ENCODE measurements at regions not wholly inside any gene's neighbourhood (a gene's known extent, or its start where the extent isn't known, plus 50 kb on each side); places are given as distances from the start of the nearest gene placed in this dataset.

- no peaks in the 10 kb centered on the region for H3K9me3 Mint-ChIP-seq
- no peak for DNase-seq
- peaks cover 4% of the 10 kb centered on the region for H3K4me1 Mint-ChIP-seq
- no peaks in the 10 kb centered on the region for H3K36me3 Mint-ChIP-seq (ENCODE audit: low read depth)
- H3K27ac Mint-ChIP-seq, result no peak overlapping the region
- H3K4me3 Mint-ChIP-seq, result no peak overlapping the region
- H3K27me3 Mint-ChIP-seq, result peaks cover 3% of the 10 kb centered on the region
- intact Hi-C loops (cut with micrococcal nuclease), result no loop called here
Measured at GRCh38 chr10:129165076-129165720, 301.8 kb upstream of the MGMT start.

- Mint-ChIP-seq H3K4me1 (peaks cover 4% of the 10 kb centered on the region), H3K36me3 (ENCODE audit: low read depth) (no peaks in the 10 kb centered on the region), H3K27ac (no peak overlapping the region), H3K4me3 (no peak overlapping the region), H3K9me3 (no peaks in the 10 kb centered on the region), H3K27me3 (peaks cover 3% of the 10 kb centered on the region)
- no peak for DNase-seq
- intact Hi-C loops (cut with micrococcal nuclease), result no loop called here
Measured at GRCh38 chr10:129165770-129166169, 301.3 kb upstream of the MGMT start.

- Mint-ChIP-seq H3K4me3 (no peak overlapping the region), H3K36me3 (ENCODE audit: low read depth) (no peaks in the 10 kb centered on the region), H3K4me1 (no peaks in the 10 kb centered on the region), H3K9me3 (no peaks in the 10 kb centered on the region), H3K27ac (no peak overlapping the region), H3K27me3 (peaks cover 3% of the 10 kb centered on the region)
- intact Hi-C loops (cut with micrococcal nuclease), result no loop called here
- no peak for DNase-seq
Measured at GRCh38 chr10:129168660-129169059, 298.4 kb upstream of the MGMT start.

- Mint-ChIP-seq H3K4me3 (no peak overlapping the region), H3K27me3 (peaks cover 3% of the 10 kb centered on the region), H3K36me3 (ENCODE audit: low read depth) (no peaks in the 10 kb centered on the region), H3K9me3 (no peaks in the 10 kb centered on the region), H3K27ac (no peak overlapping the region), H3K4me1 (no peaks in the 10 kb centered on the region)
- DNase-seq, result no peak
- intact Hi-C loops (cut with micrococcal nuclease), result no loop called here
Measured at GRCh38 chr10:129169115-129169514, 297.9 kb upstream of the MGMT start.

- no peaks in the 10 kb centered on the region for H3K4me1 Mint-ChIP-seq
- no peak overlapping the region for H3K4me3 Mint-ChIP-seq
- DNase-seq, result no peak
- no peaks in the 10 kb centered on the region for H3K36me3 Mint-ChIP-seq (ENCODE audit: low read depth)
- no peaks in the 10 kb centered on the region for H3K9me3 Mint-ChIP-seq
- H3K27ac Mint-ChIP-seq, result no peak overlapping the region
- H3K27me3 Mint-ChIP-seq, result peaks cover 5% of the 10 kb centered on the region
- intact Hi-C loops (cut with micrococcal nuclease), result no loop called here
Measured at GRCh38 chr10:129170812-129171211, 296.2 kb upstream of the MGMT start.

- H3K9me3 Mint-ChIP-seq, result no peaks in the 10 kb centered on the region
- intact Hi-C loops (cut with micrococcal nuclease), result no loop called here
- H3K4me3 Mint-ChIP-seq, result no peak overlapping the region
- DNase-seq, result no peak
- no peaks in the 10 kb centered on the region for H3K4me1 Mint-ChIP-seq
- H3K36me3 Mint-ChIP-seq (ENCODE audit: low read depth), result no peaks in the 10 kb centered on the region
- H3K27me3 Mint-ChIP-seq, result peaks cover 5% of the 10 kb centered on the region
- no peak overlapping the region for H3K27ac Mint-ChIP-seq
Measured at GRCh38 chr10:129171812-129172211, 295.2 kb upstream of the MGMT start.

GRCh38 chr10:129174232-129175014 is 292.6 kb upstream of the MGMT start:
- H3K9me3 Mint-ChIP-seq, result no peaks in the 10 kb centered on the region
- H3K27ac Mint-ChIP-seq, result no peak overlapping the region
- no peaks in the 10 kb centered on the region for H3K4me1 Mint-ChIP-seq
- no peaks in the 10 kb centered on the region for H3K36me3 Mint-ChIP-seq (ENCODE audit: low read depth)
- intact Hi-C loops (cut with micrococcal nuclease), result no loop called here
- no peak for DNase-seq
- H3K27me3 Mint-ChIP-seq, result peaks cover 2% of the 10 kb centered on the region
- H3K4me3 Mint-ChIP-seq, result no peak overlapping the region

- Mint-ChIP-seq H3K27ac (no peak overlapping the region), H3K9me3 (no peaks in the 10 kb centered on the region), H3K27me3 (peaks cover 2% of the 10 kb centered on the region), H3K36me3 (ENCODE audit: low read depth) (no peaks in the 10 kb centered on the region), H3K4me3 (no peak overlapping the region), H3K4me1 (no peaks in the 10 kb centered on the region)
- no peak for DNase-seq
- intact Hi-C loops (cut with micrococcal nuclease), result no loop called here
Measured at GRCh38 chr10:129179245-129179971, 287.6 kb upstream of the MGMT start.

- Mint-ChIP-seq H3K27me3 (no peaks in the 10 kb centered on the region), H3K4me3 (no peak overlapping the region), H3K27ac (no peak overlapping the region), H3K9me3 (no peaks in the 10 kb centered on the region), H3K36me3 (ENCODE audit: low read depth) (no peaks in the 10 kb centered on the region), H3K4me1 (no peaks in the 10 kb centered on the region)
- no peak for DNase-seq
- intact Hi-C loops (cut with micrococcal nuclease), result no loop called here
Measured at GRCh38 chr10:129179972-129180678, 286.9 kb upstream of the MGMT start.

- peaks cover 2% of the 10 kb centered on the region for H3K27me3 Mint-ChIP-seq
- no peak overlapping the region for H3K27ac Mint-ChIP-seq
- DNase-seq, result no peak
- intact Hi-C loops (cut with micrococcal nuclease), result no loop called here
- H3K4me1 Mint-ChIP-seq, result no peaks in the 10 kb centered on the region
- no peak overlapping the region for H3K4me3 Mint-ChIP-seq
- no peaks in the 10 kb centered on the region for H3K36me3 Mint-ChIP-seq (ENCODE audit: low read depth)
- no peaks in the 10 kb centered on the region for H3K9me3 Mint-ChIP-seq
Measured at GRCh38 chr10:129184196-129184595, 282.8 kb upstream of the MGMT start.

- Mint-ChIP-seq H3K36me3 (ENCODE audit: low read depth) (no peaks in the 10 kb centered on the region), H3K4me3 (no peak overlapping the region), H3K27ac (no peak overlapping the region), H3K27me3 (peaks cover 5% of the 10 kb centered on the region), H3K4me1 (no peaks in the 10 kb centered on the region), H3K9me3 (no peaks in the 10 kb centered on the region)
- intact Hi-C loops (cut with micrococcal nuclease), result no loop called here
- no peak for DNase-seq
Measured at GRCh38 chr10:129187331-129187730, 279.7 kb upstream of the MGMT start.

GRCh38 chr10:129191797-129192196 is 275.2 kb upstream of the MGMT start:
- intact Hi-C loops (cut with micrococcal nuclease), result no loop called here
- no peak for DNase-seq
- no peak overlapping the region for H3K4me3 Mint-ChIP-seq
- no peak overlapping the region for H3K27ac Mint-ChIP-seq
- H3K27me3 Mint-ChIP-seq, result peaks cover 7% of the 10 kb centered on the region
- H3K36me3 Mint-ChIP-seq (ENCODE audit: low read depth), result no peaks in the 10 kb centered on the region
- H3K4me1 Mint-ChIP-seq, result peaks cover 2% of the 10 kb centered on the region
- peaks cover 4% of the 10 kb centered on the region for H3K9me3 Mint-ChIP-seq

GRCh38 chr10:129192344-129193128 is 274.5 kb upstream of the MGMT start:
- DNase-seq, result no peak
- H3K9me3 Mint-ChIP-seq, result peaks cover 4% of the 10 kb centered on the region
- H3K27me3 Mint-ChIP-seq, result peaks cover 7% of the 10 kb centered on the region
- no peaks in the 10 kb centered on the region for H3K36me3 Mint-ChIP-seq (ENCODE audit: low read depth)
- intact Hi-C loops (cut with micrococcal nuclease), result no loop called here
- no peak overlapping the region for H3K4me3 Mint-ChIP-seq
- H3K27ac Mint-ChIP-seq, result no peak overlapping the region
- peaks cover 2% of the 10 kb centered on the region for H3K4me1 Mint-ChIP-seq

Measured in activated CD4-positive, alpha-beta T cell treated with anti-CD3 and anti-CD28 coated beads, Interleukin-2, amount 10 ng/mL, durations not matched to agents 24 days and 14 days (primary cell).